ENCODE measurements at regions not wholly inside any gene's neighbourhood (a gene's known extent, or its start where the extent isn't known, plus 50 kb on each side); places are given as distances from the start of the nearest gene placed in this dataset.

- Histone ChIP-seq H3K9me3 (replicated peaks in 1 of 3) (no peaks in the 10 kb centered on the region), H3K27me3 (no peaks in the 10 kb centered on the region), H3K36me3 (replicated peaks in 1 of 2) (no peaks in the 10 kb centered on the region), H3K4me3 (no peak overlapping the region), H3K4me1 (replicated peaks in 1 of 2) (no peaks in the 10 kb centered on the region), H3K27ac (no peak overlapping the region)
- intact Hi-C loops (cut with DNase I) = no loop called here
- no peak for DNase-seq
- WGBS, 4 donors = 90 to 92% (median 90%) methylated on average over 6 of the region's 6 CpGs
- TF ChIP-seq POLR2A (IDR thresholded peaks at IDR 0.05) (no peak), CTCF (IDR thresholded peaks at IDR 0.05) (no peak)
These were observed 227.1 kb downstream of the MYCN start for GRCh38 chr2:16167451-16167861.

- H3K36me3 ChIP-seq (replicated peaks in 1 of 2) = no peaks in the 10 kb centered on the region
- H3K27me3 ChIP-seq = no peaks in the 10 kb centered on the region
- intact Hi-C loops (cut with DNase I) = no loop called here
- H3K9me3 ChIP-seq (replicated peaks in 1 of 3) = no peaks in the 10 kb centered on the region
- H3K4me1 ChIP-seq (replicated peaks in 1 of 2) = no peaks in the 10 kb centered on the region
- whole genome bisulfite sequencing, 4 donors = 60 to 71% (median 66%) methylated on average over 16 to 21 of the region's 21 CpGs
- no peak for TF ChIP-seq CTCF (IDR thresholded peaks at IDR 0.05)
- no peak for TF ChIP-seq POLR2A (IDR thresholded peaks at IDR 0.05)
- H3K27ac ChIP-seq = no peak overlapping the region
- no peak overlapping the region for H3K4me3 ChIP-seq
- DNase-seq = no peak
These were observed 226.1 kb downstream of the MYCN start for GRCh38 chr2:16166327-16166981.

- intact Hi-C loops (cut with DNase I) = no loop called here
- no peaks in the 10 kb centered on the region for H3K9me3 ChIP-seq (replicated peaks in 1 of 3)
- H3K4me1 ChIP-seq (replicated peaks in 1 of 2) = no peaks in the 10 kb centered on the region
- no peak for DNase-seq
- H3K36me3 ChIP-seq (replicated peaks in 1 of 2) = no peaks in the 10 kb centered on the region
- 80 to 87% (median 86%) methylated on average over 5 to 9 of the region's 9 CpGs for WGBS, 4 donors
- no peak for TF ChIP-seq CTCF (IDR thresholded peaks at IDR 0.05)
- no peak for TF ChIP-seq POLR2A (IDR thresholded peaks at IDR 0.05)
- H3K27ac ChIP-seq = no peak overlapping the region
- H3K4me3 ChIP-seq = no peak overlapping the region
- H3K27me3 ChIP-seq = no peaks in the 10 kb centered on the region
These were observed 225.4 kb downstream of the MYCN start for GRCh38 chr2:16165518-16166326.

GRCh38 chr2:16162491-16163040 lies 222.2 kb downstream of the MYCN start:
- DNase-seq = no peak
- H3K27me3 ChIP-seq = no peaks in the 10 kb centered on the region
- H3K27ac ChIP-seq = no peak overlapping the region
- TF ChIP-seq CTCF (IDR thresholded peaks at IDR 0.05) (no peak), POLR2A (IDR thresholded peaks at IDR 0.05) (no peak)
- no peaks in the 10 kb centered on the region for H3K36me3 ChIP-seq (replicated peaks in 1 of 2)
- H3K4me3 ChIP-seq = no peak overlapping the region
- intact Hi-C loops (cut with DNase I) = no loop called here
- 77 to 88% (median 81%) methylated on average over 4 of the region's 4 CpGs for WGBS, 4 donors
- H3K4me1 ChIP-seq (replicated peaks in 1 of 2) = no peaks in the 10 kb centered on the region
- H3K9me3 ChIP-seq (replicated peaks in 1 of 3) = no peaks in the 10 kb centered on the region
